ENCODE measurements at regions not wholly inside any gene's neighbourhood (a gene's known extent, or its start where the extent isn't known, plus 50 kb on each side); places are given as distances from the start of the nearest gene placed in this dataset.
"Not testable (repeated sequence)": the region's sequence is repeated elsewhere in the genome, so short reads cannot be mapped to it uniquely, and the experiment has no call there.

DNA sequence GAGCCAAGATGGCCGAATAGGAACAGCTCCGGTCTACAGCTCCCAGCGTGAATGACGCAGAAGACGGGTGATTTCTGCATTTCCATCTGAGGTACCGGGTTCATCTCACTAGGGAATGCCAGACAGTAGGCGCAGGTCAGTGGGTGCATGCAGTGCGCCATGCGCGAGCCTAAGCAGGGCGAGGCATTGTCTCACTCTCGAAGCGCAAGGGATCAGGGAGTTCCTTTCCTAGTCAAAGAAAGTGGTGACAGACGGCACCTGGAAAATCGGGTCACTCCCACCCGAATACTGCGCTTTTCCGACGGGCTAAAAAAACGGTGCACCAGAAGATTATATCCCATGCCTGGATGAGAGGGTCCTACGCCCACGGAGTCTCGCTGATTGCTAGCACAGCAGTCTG is 600.1 kb downstream of the PRR16 start:
- not testable (repeated sequence) for H3K36me3 Mint-ChIP-seq (ENCODE audit: low read depth); H3K4me1 Mint-ChIP-seq (ENCODE audit: low read depth); H3K4me3 Mint-ChIP-seq; DNase-seq (ENCODE audit: low spot score); H3K27ac Mint-ChIP-seq; H3K27me3 Mint-ChIP-seq (ENCODE audit: low read depth)
- H3K9me3 Mint-ChIP-seq, result peaks cover 13% of the 10 kb centered on the region

DNA sequence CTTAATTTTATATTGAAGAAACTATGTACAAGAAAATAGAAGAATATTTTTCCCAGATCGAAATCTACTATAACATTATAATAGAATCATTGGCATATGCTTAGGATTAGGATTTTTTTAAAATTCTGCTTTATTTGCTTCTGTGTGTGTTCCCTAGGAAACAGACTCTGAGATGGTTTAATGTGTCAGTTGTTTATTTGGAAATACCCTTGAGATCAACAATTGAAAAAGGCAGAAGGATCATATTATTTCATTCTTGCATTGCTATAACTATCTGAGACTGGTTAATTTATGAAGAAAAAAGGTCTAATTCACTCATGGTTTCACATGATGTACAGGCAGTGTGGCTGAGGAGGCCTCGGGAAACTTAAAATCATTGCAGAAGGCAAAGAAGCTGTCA is 622.6 kb downstream of the PRR16 start:
- Mint-ChIP-seq H3K4me3 (no peak overlapping the region), H3K36me3 (ENCODE audit: low read depth) (no peaks in the 10 kb centered on the region), H3K4me1 (ENCODE audit: low read depth) (no peaks in the 10 kb centered on the region), H3K27me3 (ENCODE audit: low read depth) (no peaks in the 10 kb centered on the region), H3K9me3 (peaks cover 7% of the 10 kb centered on the region), H3K27ac (no peak overlapping the region)
- DNase-seq (ENCODE audit: low spot score), result no peak

DNA sequence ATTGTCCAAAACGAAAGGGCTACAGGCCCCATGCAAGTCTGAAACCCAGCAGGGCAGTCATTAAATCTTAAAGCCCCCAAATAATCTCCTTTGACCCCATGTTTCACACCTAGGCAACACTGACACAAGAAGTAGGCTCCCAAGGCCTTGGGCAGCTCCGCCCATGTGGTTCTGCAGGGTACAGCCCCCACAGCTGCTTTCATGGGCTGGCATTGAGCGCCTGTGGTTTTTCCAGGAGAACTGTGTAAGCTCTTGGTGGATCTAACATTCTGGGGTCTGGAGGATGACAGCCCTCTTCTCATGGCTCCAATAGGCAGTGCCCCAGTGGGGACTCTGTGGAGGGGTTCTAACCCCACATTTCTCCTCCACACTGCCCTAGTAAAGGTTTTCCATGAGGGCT is 623.5 kb downstream of the PRR16 start:
- no peaks in the 10 kb centered on the region for H3K4me1 Mint-ChIP-seq (ENCODE audit: low read depth)

DNA sequence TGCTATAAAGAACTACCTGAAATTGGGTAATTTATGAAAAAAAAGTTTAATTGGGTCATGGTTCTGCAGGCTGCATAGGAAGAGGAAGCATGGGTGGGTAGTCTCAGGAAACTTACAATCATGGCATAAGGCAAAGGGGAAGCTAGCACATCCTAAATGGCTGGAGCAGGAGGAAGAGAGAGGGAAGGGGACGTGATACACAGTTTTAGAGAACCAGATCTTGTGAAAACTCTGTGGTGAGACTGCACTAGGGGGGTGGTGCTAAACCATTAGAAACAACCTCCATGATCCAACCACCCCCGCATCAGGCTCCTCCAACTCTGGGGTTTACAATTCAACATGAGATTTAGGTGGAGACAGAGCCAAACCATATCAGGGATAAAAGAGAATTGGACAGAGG is 624.2 kb downstream of the PRR16 start:
- H3K27ac Mint-ChIP-seq, result no peak overlapping the region

More for the DNA sequence above, 623.5 kb downstream of the PRR16 start:
- Mint-ChIP-seq H3K27ac (no peak overlapping the region), H3K36me3 (ENCODE audit: low read depth) (no peaks in the 10 kb centered on the region), H3K9me3 (peaks cover 7% of the 10 kb centered on the region), H3K27me3 (ENCODE audit: low read depth) (no peaks in the 10 kb centered on the region), H3K4me3 (no peak overlapping the region)
- DNase-seq (ENCODE audit: low spot score), result no peak

DNA sequence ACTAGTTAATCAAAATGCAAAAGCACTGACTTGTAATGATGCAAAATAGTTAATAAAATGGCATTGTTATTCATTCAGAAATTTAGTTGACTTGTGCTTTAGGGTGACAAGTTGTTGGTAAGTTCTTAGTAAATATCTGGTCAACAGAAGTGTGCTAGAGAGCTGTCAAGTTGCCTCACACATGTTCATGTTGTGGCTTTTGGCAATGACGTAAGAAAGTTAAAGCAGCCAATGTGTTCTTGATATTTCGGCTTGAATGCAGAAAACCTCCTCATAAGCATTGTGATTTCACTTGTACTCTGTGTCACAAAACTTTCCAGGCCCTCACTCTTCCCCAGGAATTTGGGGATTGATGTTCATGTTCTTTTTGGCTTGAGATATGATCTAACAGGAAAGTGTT is 626.7 kb downstream of the PRR16 start:
- no peak overlapping the region for H3K4me3 Mint-ChIP-seq
- no peaks in the 10 kb centered on the region for H3K4me1 Mint-ChIP-seq (ENCODE audit: low read depth)
- DNase-seq (ENCODE audit: low spot score), result no peak
- no peak overlapping the region for H3K27ac Mint-ChIP-seq
- H3K27me3 Mint-ChIP-seq (ENCODE audit: low read depth), result no peaks in the 10 kb centered on the region
- no peaks in the 10 kb centered on the region for H3K36me3 Mint-ChIP-seq (ENCODE audit: low read depth)
- peaks cover 7% of the 10 kb centered on the region for H3K9me3 Mint-ChIP-seq

More for the DNA sequence above, 624.2 kb downstream of the PRR16 start:
- Mint-ChIP-seq H3K27me3 (ENCODE audit: low read depth) (no peaks in the 10 kb centered on the region), H3K4me3 (no peak overlapping the region), H3K9me3 (peaks cover 7% of the 10 kb centered on the region), H3K4me1 (ENCODE audit: low read depth) (no peaks in the 10 kb centered on the region), H3K36me3 (ENCODE audit: low read depth) (no peaks in the 10 kb centered on the region)
- no peak for DNase-seq (ENCODE audit: low spot score)

DNA sequence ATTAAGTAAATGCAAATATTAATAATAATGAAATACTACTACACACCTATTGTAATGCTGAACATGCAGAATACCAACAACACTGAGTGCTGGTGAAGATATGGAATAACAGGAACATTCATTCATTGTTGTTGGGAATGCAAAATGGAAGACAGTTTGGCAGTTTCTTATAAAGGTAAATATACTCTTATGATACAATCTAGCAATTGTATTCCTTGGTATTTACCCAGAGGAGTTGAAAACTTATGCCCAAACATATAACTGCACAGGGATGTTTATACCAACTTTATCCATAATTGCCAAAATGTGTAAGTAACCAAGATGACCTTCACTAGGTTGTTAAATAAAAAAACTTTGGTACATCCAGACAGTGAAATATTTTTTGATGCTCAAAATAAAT is 636.8 kb downstream of the PRR16 start:
- Mint-ChIP-seq H3K4me1 (ENCODE audit: low read depth) (no peaks in the 10 kb centered on the region), H3K4me3 (no peak overlapping the region), H3K36me3 (ENCODE audit: low read depth) (no peaks in the 10 kb centered on the region), H3K9me3 (no peaks in the 10 kb centered on the region), H3K27me3 (ENCODE audit: low read depth) (no peaks in the 10 kb centered on the region), H3K27ac (no peak overlapping the region)
- no peak for DNase-seq (ENCODE audit: low spot score)

DNA sequence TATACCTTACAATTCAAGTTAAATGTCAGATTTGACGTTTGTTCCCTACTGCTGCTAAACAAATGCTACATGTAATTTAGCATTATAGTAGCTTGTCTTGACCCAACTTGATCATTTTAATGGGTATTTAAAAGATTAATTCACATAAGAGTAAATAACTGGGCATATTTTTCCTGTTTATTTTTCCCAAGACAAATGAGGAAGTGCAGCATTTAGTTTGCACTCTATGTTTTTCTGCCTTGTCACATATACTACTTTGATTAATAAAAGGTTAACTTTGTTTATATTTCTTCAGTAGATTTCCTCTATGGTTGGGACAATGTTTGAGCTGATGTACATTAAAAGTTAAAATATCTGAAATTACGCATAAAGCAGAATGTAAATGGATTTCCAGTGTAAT is 641.8 kb downstream of the PRR16 start:
- H3K27ac Mint-ChIP-seq, result no peak overlapping the region
- H3K27me3 Mint-ChIP-seq (ENCODE audit: low read depth), result no peaks in the 10 kb centered on the region
- H3K4me3 Mint-ChIP-seq, result no peak overlapping the region
- no peaks in the 10 kb centered on the region for H3K4me1 Mint-ChIP-seq (ENCODE audit: low read depth)
- DNase-seq (ENCODE audit: low spot score), result no peak
- no peaks in the 10 kb centered on the region for H3K9me3 Mint-ChIP-seq
- H3K36me3 Mint-ChIP-seq (ENCODE audit: low read depth), result no peaks in the 10 kb centered on the region

DNA sequence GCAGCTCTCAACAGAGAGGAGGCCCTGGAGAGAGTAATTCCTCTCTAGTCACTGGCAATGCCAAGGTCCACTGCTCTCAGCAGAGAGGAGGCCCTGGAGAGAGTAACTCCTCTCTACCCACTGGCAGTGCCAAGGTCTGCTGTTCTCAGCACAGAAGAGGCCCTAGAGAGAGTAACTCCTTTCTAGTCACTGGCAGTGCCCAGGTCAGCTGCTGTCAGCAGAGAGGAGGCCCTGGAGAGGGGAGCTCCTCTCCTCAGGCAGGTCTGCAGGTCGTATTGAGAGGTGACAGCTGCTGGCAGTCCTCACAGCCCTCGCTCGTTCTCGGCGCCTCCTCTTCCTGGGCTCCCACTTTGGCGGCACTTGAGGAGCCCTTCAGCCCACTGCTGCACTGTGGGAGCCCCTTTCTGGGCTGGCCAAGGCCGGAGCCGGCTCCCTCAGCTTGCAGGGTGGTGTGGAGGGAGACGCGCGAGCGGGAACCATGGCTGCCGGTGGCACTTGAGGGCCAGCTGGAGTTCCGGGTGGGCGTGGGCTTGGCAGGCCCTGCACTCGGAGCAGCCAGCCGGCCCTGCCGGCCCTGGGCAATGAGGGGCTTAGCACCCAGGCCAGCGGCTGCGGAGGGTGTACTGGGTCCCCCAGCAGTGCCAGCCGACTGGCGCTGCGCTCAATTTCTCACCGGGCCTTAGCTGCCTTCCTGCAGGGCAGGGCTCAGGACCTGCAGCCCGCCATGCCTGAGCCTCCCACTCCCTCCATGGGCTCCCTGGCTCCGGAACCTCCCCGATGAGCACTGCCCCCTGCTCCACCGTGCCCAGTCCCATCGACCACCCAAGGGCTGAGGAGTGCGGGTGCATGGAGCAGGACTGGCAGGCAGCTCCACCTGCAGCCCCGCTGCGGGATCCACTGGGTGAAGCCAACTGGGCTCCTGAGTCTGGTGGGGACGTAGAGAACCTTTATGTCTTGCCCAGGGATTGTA is 642.9 kb downstream of the PRR16 start:
- H3K9me3 Mint-ChIP-seq; H3K36me3 Mint-ChIP-seq (ENCODE audit: low read depth); H3K27ac Mint-ChIP-seq: not testable (repeated sequence)

DNA sequence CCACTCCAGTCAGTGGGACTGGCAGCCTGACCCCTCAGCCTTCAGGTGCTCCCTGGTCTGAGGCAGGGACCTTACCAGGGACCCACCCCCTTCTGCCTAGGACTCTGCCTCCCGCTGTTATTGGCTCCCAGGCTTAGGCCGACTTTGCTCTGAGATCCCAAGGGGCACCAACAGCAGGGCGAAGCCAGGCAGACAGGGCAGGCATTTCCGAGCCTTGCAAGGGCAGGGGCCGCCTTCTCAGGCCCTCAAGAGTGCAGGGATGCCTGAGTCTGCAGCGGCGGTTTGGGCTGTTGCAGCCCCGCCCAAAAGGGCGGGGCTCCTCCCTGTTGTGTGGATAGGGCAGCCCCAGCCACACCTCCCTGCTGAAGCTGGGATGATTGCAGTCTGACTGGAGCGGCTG is 644.6 kb downstream of the PRR16 start:
- H3K27me3 Mint-ChIP-seq (ENCODE audit: low read depth), result no peaks in the 10 kb centered on the region
- H3K9me3 Mint-ChIP-seq, result no peaks in the 10 kb centered on the region
- DNase-seq (ENCODE audit: low spot score), result no peak
- no peaks in the 10 kb centered on the region for H3K36me3 Mint-ChIP-seq (ENCODE audit: low read depth)
- no peaks in the 10 kb centered on the region for H3K4me1 Mint-ChIP-seq (ENCODE audit: low read depth)
- no peak overlapping the region for H3K27ac Mint-ChIP-seq
- H3K4me3 Mint-ChIP-seq, result no peak overlapping the region

More for the DNA sequence above, 642.9 kb downstream of the PRR16 start:
- H3K4me3 Mint-ChIP-seq; H3K27me3 Mint-ChIP-seq (ENCODE audit: low read depth); DNase-seq (ENCODE audit: low spot score); H3K4me1 Mint-ChIP-seq (ENCODE audit: low read depth): not testable (repeated sequence)

DNA sequence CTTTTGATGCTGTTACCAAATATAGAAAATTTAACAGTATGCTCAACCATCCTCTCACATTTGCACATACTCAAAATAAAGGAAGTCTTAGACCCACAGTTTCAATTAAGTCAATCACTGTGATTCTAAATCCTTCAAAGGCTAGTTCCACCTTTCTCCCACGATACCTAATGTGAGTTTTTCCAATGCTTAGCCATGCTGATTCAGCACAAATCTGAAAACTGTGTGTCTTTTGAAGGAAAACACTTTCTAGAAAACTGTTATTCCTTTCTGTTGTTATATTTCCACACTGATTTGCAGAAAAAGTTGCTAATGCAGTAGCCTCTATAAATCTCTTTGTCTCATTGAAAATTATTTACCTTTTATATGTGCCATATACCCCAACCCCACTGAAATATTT is 645.7 kb downstream of the PRR16 start:
- no peaks in the 10 kb centered on the region for H3K27me3 Mint-ChIP-seq (ENCODE audit: low read depth)

DNA sequence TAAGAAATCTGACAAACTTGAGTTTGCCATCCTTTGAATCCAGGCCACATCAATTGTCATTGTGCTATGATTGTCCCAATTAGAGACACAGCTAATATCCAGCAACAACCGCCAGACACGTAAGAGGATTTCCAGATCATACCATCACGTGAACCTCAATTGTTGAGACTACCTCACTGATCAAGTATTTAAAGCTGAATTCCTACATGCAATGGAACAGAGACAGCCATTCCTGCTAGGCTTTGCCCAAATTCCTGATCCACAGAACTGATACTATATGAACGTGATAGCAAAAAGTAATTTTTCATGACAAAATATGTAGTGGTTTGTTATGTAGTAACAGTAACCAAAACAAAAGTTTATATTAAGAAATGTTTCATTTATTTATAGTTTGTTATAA is 657.7 kb downstream of the PRR16 start:
- H3K36me3 Mint-ChIP-seq (ENCODE audit: low read depth), result no peaks in the 10 kb centered on the region
- H3K27ac Mint-ChIP-seq, result no peak overlapping the region
- H3K4me1 Mint-ChIP-seq (ENCODE audit: low read depth), result no peaks in the 10 kb centered on the region
- H3K9me3 Mint-ChIP-seq, result no peaks in the 10 kb centered on the region
- no peak for DNase-seq (ENCODE audit: low spot score)
- no peak overlapping the region for H3K4me3 Mint-ChIP-seq
- no peaks in the 10 kb centered on the region for H3K27me3 Mint-ChIP-seq (ENCODE audit: low read depth)

More for the DNA sequence above, 645.7 kb downstream of the PRR16 start:
- H3K27ac Mint-ChIP-seq, result no peak overlapping the region
- no peaks in the 10 kb centered on the region for H3K4me1 Mint-ChIP-seq (ENCODE audit: low read depth)
- no peak overlapping the region for H3K4me3 Mint-ChIP-seq
- H3K9me3 Mint-ChIP-seq, result peaks cover 6% of the 10 kb centered on the region
- H3K36me3 Mint-ChIP-seq (ENCODE audit: low read depth), result no peaks in the 10 kb centered on the region
- no peak for DNase-seq (ENCODE audit: low spot score)

DNA sequence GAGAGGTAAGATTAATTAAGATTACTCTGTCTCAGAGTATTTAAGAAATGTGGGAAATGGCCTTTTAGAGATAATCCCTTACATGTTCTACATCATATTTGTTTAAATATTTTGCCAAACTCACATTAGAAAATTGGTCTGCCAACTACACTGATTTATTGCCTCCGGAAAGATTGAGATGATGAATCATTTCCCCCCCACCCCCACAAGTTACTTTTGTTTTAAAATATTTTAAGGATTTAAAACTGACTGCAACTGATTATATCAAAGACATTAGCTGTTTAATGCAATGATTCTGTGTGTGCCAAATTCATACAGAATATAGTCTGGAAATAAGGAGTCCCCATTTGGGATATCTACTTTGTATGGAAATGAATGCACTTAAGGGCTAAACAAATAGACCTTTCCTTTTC is 674.4 kb downstream of the PRR16 start:
- Mint-ChIP-seq H3K36me3 (ENCODE audit: low read depth) (no peaks in the 10 kb centered on the region), H3K27ac (no peak overlapping the region), H3K27me3 (ENCODE audit: low read depth) (no peaks in the 10 kb centered on the region), H3K9me3 (peaks cover 7% of the 10 kb centered on the region), H3K4me3 (no peak overlapping the region), H3K4me1 (ENCODE audit: low read depth) (no peaks in the 10 kb centered on the region)
- DNase-seq (ENCODE audit: low spot score), result no peak

DNA sequence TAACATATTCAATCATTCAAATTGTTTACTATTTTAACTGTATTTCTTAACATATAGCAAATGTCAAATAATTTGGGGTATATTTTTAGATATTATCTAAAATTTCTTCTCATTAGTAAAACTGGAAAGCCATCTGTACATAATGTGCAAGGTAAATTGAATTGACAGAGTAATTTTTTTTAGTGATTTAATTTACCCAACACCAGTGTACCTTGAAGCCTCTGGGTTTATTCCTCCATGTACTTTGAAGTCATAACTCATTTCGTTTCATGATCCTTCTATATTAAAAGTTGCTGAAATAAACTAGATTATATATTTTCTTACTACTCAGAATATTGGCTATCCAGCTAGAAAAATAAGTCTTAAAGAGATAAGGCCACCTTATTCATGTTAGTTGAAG is 674.9 kb downstream of the PRR16 start:
- no peaks in the 10 kb centered on the region for H3K27me3 Mint-ChIP-seq (ENCODE audit: low read depth)
- no peaks in the 10 kb centered on the region for H3K36me3 Mint-ChIP-seq (ENCODE audit: low read depth)
- no peak overlapping the region for H3K4me3 Mint-ChIP-seq
- no peaks in the 10 kb centered on the region for H3K4me1 Mint-ChIP-seq (ENCODE audit: low read depth)
- peaks cover 7% of the 10 kb centered on the region for H3K9me3 Mint-ChIP-seq
- H3K27ac Mint-ChIP-seq, result no peak overlapping the region
- no peak for DNase-seq (ENCODE audit: low spot score)

DNA sequence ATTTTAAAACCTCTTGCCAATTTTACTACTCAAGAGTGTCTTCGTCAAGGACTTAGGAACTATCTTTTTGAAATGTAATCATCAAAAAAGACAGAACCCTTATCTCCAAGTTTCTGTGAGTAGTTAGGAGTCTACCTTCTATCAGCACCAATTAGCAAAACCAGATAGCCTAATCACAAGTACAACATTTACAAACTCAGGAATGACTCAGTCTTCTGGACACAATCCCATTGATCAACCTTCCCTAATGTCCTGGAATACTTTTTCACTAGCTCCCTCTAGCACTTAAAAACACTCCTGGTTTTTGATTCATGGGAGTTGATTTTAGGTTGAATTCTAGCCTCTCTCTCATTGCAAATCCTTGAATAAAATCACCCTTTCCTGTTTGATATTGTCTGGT is 680.7 kb downstream of the PRR16 start:
- H3K4me3 Mint-ChIP-seq, result no peak overlapping the region

DNA sequence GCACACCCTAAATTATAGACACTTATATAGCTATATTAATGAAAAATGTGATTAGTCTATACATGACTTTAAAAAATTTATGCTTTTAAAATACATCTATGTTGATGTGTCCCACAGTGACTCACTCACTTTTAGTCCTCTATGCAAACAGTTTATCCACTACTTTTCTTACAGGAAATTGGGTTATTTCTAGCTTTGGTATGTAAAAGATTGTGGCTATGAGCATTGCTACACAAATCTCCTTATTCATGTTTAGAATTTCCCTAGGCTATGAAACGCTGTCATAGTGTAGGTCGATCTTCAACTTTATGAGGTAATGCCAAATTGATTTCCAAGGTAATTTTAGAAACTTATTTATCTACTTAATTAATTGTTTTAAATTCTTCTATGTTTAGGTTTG is 687.4 kb downstream of the PRR16 start:
- Mint-ChIP-seq H3K9me3 (peaks cover 8% of the 10 kb centered on the region), H3K4me1 (ENCODE audit: low read depth) (no peaks in the 10 kb centered on the region), H3K4me3 (no peak overlapping the region), H3K27ac (no peak overlapping the region), H3K27me3 (ENCODE audit: low read depth) (no peaks in the 10 kb centered on the region), H3K36me3 (ENCODE audit: low read depth) (no peaks in the 10 kb centered on the region)
- DNase-seq (ENCODE audit: low spot score), result no peak

More for the DNA sequence above, 680.7 kb downstream of the PRR16 start:
- H3K27me3 Mint-ChIP-seq (ENCODE audit: low read depth), result no peaks in the 10 kb centered on the region
- DNase-seq (ENCODE audit: low spot score), result no peak
- no peak overlapping the region for H3K27ac Mint-ChIP-seq
- no peaks in the 10 kb centered on the region for H3K36me3 Mint-ChIP-seq (ENCODE audit: low read depth)
- peaks cover 14% of the 10 kb centered on the region for H3K9me3 Mint-ChIP-seq
- H3K4me1 Mint-ChIP-seq (ENCODE audit: low read depth), result no peaks in the 10 kb centered on the region

Measured in T-helper 2 cell treated with Interferon-gamma antibody and Interleukin-4, amounts not matched to agents 5 μg/mL and 100 μg/mL, for 36 hours (primary cell).